ENCODE measurements at regions not wholly inside any gene's neighbourhood (a gene's known extent, or its start where the extent isn't known, plus 50 kb on each side); places are given as distances from the start of the nearest gene placed in this dataset.
"Not testable (repeated sequence)": the region's sequence is repeated elsewhere in the genome, so short reads cannot be mapped to it uniquely, and the experiment has no call there.

DNA sequence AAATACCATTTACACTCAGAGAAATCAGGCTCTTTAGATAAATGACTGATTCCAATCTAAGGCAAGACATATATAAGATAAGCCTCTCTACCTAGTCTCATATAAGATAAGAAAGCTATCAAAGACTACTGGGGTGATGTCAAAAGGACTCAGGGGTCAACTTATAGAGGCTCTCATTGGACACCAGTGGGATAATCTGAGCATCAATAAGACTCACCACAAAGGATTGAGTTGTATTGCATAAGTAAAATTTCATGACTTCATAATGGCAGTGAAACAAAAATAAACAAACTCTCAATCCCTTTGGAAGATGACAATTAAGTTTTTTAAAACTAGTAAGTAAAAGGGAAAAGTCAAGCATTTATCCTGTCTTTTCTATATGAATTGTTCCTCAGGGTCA lies 317.8 kb downstream of the SHQ1 start:
- DNase-seq: no peak

DNA sequence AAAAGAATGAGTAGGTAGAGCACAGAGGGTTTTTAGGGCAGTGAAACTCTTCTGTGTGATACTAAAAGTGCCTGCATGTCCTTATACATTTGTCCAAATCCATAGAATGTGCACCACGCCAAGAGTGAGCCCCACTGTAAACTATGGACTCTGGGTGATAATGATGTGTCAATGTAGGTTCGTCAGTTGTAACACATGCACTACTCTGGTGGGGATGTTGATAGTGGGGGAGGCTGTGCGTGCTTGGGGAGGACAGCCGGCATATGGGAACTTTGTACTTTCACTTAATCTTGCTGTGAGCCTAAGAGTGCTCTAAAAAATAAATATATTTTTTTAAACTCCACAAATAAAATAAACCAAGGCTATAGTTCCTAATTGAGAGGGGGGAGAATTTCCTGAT lies 319.2 kb downstream of the SHQ1 start:
- no peak for DNase-seq

- DNase-seq: no peak
Measured at GRCh38 chr3:72523429-72524151, 324.7 kb downstream of the SHQ1 start.

- DNase-seq: no peak
Measured at GRCh38 chr3:72520690-72521308, 327.4 kb downstream of the SHQ1 start.

DNA sequence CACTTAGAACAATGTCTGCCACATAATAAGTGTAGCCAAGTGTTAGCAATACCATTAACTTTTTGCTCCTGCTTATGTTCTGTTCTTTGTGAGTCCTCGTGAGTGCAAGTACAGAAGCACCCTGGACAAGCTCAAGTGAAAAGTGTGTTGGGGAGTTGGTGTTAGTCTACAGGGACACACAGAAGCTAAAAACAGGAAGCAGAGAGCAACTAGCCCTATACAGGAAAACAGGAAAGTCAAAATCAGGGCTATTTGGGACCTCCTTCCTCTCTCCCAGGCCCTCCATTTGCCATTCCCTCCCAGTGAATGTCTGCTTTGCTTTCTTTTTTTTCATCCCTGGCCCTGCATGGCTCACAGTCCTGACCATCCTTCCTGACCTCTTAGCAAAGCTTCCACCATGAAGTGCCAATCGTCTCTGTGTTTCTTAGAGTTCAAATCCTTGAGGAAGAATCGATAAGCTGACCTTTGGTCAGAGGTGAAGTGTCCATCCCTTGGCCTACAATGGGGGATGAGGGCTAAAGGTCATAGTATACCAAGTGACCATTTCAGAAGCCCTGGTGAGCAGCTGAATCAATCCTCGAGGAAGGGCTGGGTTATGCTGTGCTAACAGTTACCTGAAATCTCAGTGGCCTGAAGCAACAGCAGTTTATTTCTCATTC lies 328.2 kb downstream of the SHQ1 start:
- no peak for DNase-seq

DNA sequence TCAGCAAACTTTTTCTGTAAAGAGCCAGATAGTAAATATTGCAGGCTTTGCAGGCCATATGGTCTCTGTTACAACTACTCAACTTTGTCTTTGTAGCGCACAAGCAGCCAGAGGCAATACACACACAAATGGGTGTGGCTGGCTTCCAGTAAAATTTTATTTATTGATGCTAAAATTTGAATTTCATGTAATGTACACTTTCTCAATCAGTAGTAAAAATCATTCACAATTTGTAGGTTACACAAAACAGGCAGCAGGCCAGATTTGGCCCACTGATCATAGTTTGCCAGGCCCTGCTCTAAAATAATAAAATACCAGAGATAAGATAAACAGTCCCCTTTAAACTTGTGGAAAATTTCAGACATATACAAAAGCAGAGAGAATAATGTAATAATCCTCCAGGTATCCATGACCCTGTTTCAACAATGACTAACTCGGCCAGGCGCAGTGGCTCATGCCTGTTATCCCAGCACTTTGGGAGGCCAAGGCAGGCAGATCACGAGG lies 330.3 kb downstream of the SHQ1 start:
- DNase-seq: no peak

- DNase-seq: no peak
Measured at GRCh38 chr3:72517336-72517735, 330.9 kb downstream of the SHQ1 start.

- no peak for DNase-seq
Measured at GRCh38 chr3:72516361-72516760, 331.9 kb downstream of the SHQ1 start.

DNA sequence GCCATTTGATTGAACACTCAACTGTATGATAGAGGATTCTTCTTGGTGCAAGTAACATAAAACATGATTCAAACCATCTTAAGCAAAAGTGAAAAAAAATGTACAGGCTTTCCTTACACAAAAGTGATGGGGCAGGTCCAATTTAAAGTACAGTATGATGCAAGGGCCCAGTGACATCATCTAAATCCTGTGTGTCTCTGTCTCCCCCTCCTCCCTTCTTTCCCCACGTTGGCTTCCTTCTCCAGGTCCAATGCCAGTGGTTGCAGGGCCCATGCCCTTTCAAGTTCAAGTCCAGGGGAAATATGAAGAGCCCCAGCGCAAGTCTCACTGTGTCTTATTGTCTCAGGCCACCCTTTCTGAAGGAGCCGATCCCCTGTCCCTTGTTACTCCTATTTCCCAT lies 332.3 kb downstream of the SHQ1 start:
- no peak for DNase-seq

GRCh38 chr3:72515281-72515680 lies 333.0 kb downstream of the SHQ1 start:
- DNase-seq: no peak

- DNase-seq: no peak
Measured at GRCh38 chr3:72510247-72510646, 338.0 kb downstream of the SHQ1 start.

- no peak for DNase-seq
Measured at GRCh38 chr3:72505539-72506405, 342.5 kb downstream of the SHQ1 start.

DNA sequence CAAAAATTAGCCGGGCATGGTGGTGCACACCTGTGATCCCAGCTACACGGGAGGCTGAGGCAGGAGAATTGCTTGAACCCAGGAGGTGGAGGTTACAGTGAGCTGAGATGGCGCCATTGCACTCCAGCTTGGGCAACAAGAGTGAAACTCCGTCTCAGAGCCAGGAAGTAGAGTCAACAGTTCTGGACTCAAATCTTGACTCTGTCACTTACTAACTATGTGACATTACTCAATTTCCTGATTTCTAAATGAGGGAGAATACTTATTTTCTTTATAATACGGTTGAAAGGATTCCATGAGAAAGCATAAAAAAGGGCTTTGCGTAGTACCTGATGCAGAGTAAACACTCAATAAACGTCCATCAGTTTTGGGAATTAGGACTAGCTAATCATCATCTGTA lies 350.7 kb downstream of the SHQ1 start:
- not testable (repeated sequence) for DNase-seq

- no peak for DNase-seq
Measured at GRCh38 chr3:72496051-72496670, 352.1 kb downstream of the SHQ1 start.

GRCh38 chr3:72494626-72495025 lies 353.6 kb downstream of the SHQ1 start:
- DNase-seq: no peak

GRCh38 chr3:72494130-72494529 lies 354.1 kb downstream of the SHQ1 start:
- no peak for DNase-seq

DNA sequence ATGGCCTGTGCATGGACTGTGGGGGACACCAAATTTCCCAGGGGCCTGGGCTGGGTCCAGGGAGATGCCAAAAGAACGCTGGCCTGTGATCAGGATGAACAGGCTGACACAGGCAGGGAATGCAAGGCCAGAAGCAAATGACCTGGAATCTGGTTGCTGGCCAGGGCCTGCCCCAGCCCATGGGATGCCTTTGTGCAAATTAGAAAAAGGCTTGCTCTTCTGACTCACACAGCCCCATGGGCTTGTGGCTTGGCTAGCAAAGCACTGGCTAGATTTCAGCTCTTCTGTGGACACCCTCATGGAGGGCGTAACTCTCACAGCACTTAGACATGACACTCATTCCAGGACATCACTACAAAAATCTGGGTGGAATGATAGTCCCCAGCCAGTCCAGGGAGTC lies 356.0 kb downstream of the SHQ1 start:
- DNase-seq: no peak

GRCh38 chr3:72490688-72491435 lies 357.4 kb downstream of the SHQ1 start:
- DNase-seq: no peak

DNA sequence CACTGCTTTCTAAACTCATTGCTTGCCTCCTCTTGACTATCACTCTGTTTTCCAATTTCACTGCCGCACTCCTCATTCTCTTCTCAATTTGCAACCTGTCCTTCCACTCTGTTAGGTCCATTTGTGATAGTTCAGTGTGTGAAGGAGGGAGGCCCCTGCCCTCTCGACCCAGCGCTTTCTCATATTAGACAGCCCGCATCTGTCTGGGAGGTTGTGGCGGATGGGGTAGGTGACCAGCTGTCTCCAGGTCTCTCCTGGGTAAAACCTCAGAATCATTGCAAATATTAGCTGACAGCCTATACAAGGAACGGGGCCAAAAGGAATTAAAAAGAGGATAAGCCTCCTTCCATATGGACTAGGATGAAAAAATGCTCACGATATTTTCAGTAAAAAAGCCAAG lies 358.3 kb downstream of the SHQ1 start:
- no peak for DNase-seq

DNA sequence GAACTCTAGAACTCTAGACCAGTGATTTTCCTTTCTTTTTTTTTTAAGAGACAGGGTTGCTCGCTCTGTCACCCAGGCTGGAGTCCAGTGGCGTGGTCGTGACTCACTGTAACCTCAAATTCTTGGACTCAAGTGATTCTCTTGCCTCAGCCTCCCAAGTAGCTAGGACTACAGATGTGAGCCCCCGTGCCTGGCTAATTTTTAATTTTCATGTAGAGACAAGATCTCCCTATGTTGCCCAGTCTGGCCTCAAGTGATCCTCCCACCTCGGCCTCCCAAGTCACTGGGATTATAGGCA lies 359.6 kb downstream of the SHQ1 start:
- no peak for DNase-seq

GRCh38 chr3:72487946-72488737 lies 360.1 kb downstream of the SHQ1 start:
- DNase-seq: no peak
